ENCODE measurements at regions not wholly inside any gene's neighbourhood (a gene's known extent, or its start where the extent isn't known, plus 50 kb on each side); places are given as distances from the start of the nearest gene placed in this dataset.

GRCh38 chr16:14358697-14359305, 271.3 kb downstream of the PARN start:
- no peaks in the 10 kb centered on the region for H3K9me3 ChIP-seq (ENCODE audit: control insufficient read depth in 1 of 2, low read length in 2 of 2)
- H3K4me1 ChIP-seq (ENCODE audit: insufficient read depth, low read length): peaks cover 6% of the 10 kb centered on the region
- H3K27ac ChIP-seq (ENCODE audit: low read depth, low read length): no peak overlapping the region
- no peak for DNase-seq
- Mint-ChIP-seq H3K27ac (peak overlapping the region in 1 of 7 donors; percentile 18), H3K4me1 (peaks cover 7 to 15% (median 9%) of the 10 kb centered on the region in 4 donors), H3K4me3 (no peak overlapping the region), H3K27me3 (peaks cover 4% of the 10 kb centered on the region in 2 donors), H3K36me3 (no peaks in the 10 kb centered on the region), H3K9me3 (peaks cover 0 to 2% (median 0%) of the 10 kb centered on the region in 8 donors)
- intact Hi-C loops (cut with micrococcal nuclease): no loop called here
- ChIA-PET CTCF (ENCODE audit: partially characterized antibody) (no interaction called here), POLR2A (ENCODE audit: partially characterized antibody) (no interaction called here)
- H3K36me3 ChIP-seq (ENCODE audit: insufficient read depth, low read length): no peaks in the 10 kb centered on the region
- no peaks in the 10 kb centered on the region for H3K27me3 ChIP-seq (ENCODE audit: insufficient read depth, low read length)
- H3K4me3 ChIP-seq (ENCODE audit: low read length in 2 of 2): no peak overlapping the region

DNA sequence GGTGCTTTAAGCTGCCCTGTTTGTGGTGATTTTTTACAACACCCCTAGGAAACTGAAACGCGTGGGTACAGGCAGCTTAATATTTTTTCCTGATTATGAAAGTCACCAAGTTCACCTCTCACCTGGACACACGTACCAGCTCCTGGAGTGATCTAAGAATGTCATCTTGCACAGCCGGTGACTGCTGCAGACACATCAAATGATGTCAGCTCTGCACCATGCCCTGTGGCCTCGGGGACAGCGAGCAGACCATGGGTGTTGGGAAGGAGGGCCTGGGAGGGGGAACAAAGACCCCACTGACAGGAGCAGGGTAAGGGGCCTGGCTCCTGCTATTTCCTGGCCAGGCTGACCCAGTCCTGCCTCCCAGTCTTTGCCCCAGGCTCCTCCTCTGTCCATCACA, 272.7 kb downstream of the PARN start:
- Mint-ChIP-seq H3K4me1 (peaks cover 7 to 15% (median 9%) of the 10 kb centered on the region in 4 donors), H3K36me3 (no peaks in the 10 kb centered on the region), H3K27ac (no peak overlapping the region), H3K4me3 (no peak overlapping the region), H3K27me3 (peaks cover 4% of the 10 kb centered on the region in 2 donors), H3K9me3 (peaks cover 0 to 2% (median 0%) of the 10 kb centered on the region in 8 donors)
- no peak for DNase-seq
- no peak overlapping the region for H3K27ac ChIP-seq (ENCODE audit: low read depth, low read length)
- H3K9me3 ChIP-seq (ENCODE audit: control insufficient read depth in 1 of 2, low read length in 2 of 2): no peaks in the 10 kb centered on the region
- H3K4me3 ChIP-seq (ENCODE audit: low read length in 2 of 2): no peak overlapping the region
- CTCF ChIA-PET (ENCODE audit: partially characterized antibody): interaction anchor here (0.8 kb wide), 1 partner anchor 13 kb away, joined by 4 read pairs; no protein-coding TSS in a partner anchor
- H3K4me1 ChIP-seq (ENCODE audit: insufficient read depth, low read length): peaks cover 6% of the 10 kb centered on the region
- POLR2A ChIA-PET (ENCODE audit: partially characterized antibody): no interaction called here
- H3K36me3 ChIP-seq (ENCODE audit: insufficient read depth, low read length): no peaks in the 10 kb centered on the region
- intact Hi-C loops (cut with micrococcal nuclease): no loop called here
- no peaks in the 10 kb centered on the region for H3K27me3 ChIP-seq (ENCODE audit: insufficient read depth, low read length)

DNA sequence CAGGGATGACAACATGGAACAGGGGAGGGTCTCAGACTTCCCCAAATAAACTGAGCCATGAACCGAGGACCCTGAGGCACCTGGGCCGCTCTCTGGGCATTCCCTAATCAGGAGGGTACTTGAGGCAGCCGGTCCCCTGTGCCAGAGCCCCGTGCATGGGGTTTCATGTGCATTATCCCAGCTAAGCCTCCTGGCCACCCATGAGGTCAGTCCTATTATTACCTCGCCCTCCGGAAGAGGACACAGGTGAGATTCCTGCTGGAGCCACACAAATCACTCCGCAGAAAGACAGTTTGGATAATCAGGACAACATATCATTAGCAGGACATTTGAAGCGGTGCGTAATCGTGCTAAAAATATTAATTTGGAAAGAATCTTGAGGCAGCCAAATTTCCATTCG, 274.0 kb downstream of the PARN start:
- H3K36me3 ChIP-seq (ENCODE audit: insufficient read depth, low read length): no peaks in the 10 kb centered on the region
- no peaks in the 10 kb centered on the region for H3K36me3 Mint-ChIP-seq
- peaks cover 0 to 2% (median 0%) of the 10 kb centered on the region in 8 donors for H3K9me3 Mint-ChIP-seq
- intact Hi-C loops (cut with micrococcal nuclease): no loop called here
- no peak overlapping the region for H3K27ac Mint-ChIP-seq
- no peak overlapping the region for H3K27ac ChIP-seq (ENCODE audit: low read depth, low read length)
- no peak overlapping the region for H3K4me3 ChIP-seq (ENCODE audit: low read length in 2 of 2)
- peaks cover 2% of the 10 kb centered on the region in 2 donors for H3K27me3 Mint-ChIP-seq
- DNase-seq: no peak
- no peaks in the 10 kb centered on the region for H3K27me3 ChIP-seq (ENCODE audit: insufficient read depth, low read length)
- no peaks in the 10 kb centered on the region for H3K9me3 ChIP-seq (ENCODE audit: control insufficient read depth in 1 of 2, low read length in 2 of 2)
- POLR2A ChIA-PET (ENCODE audit: partially characterized antibody): no interaction called here
- H3K4me3 Mint-ChIP-seq: no peak overlapping the region
- CTCF ChIA-PET (ENCODE audit: partially characterized antibody): no interaction called here
- peaks cover 6% of the 10 kb centered on the region for H3K4me1 ChIP-seq (ENCODE audit: insufficient read depth, low read length)
- H3K4me1 Mint-ChIP-seq: peaks cover 7 to 15% (median 9%) of the 10 kb centered on the region in 4 donors

GRCh38 chr16:14354561-14355351, 275.3 kb downstream of the PARN start:
- Histone ChIP-seq H3K27ac (ENCODE audit: low read depth, low read length) (no peak overlapping the region), H3K36me3 (ENCODE audit: insufficient read depth, low read length) (no peaks in the 10 kb centered on the region), H3K4me3 (ENCODE audit: low read length in 2 of 2) (peak overlapping the region; percentile 12 to 44), H3K9me3 (ENCODE audit: control insufficient read depth in 1 of 2, low read length in 2 of 2) (no peaks in the 10 kb centered on the region), H3K27me3 (ENCODE audit: insufficient read depth, low read length) (no peaks in the 10 kb centered on the region), H3K4me1 (ENCODE audit: insufficient read depth, low read length) (peaks cover 6% of the 10 kb centered on the region)
- peaks cover 7 to 15% (median 9%) of the 10 kb centered on the region in 4 donors for H3K4me1 Mint-ChIP-seq
- CTCF ChIA-PET (ENCODE audit: partially characterized antibody): no interaction called here
- peaks cover 1 to 2% of the 10 kb centered on the region in 2 donors for H3K27me3 Mint-ChIP-seq
- POLR2A ChIA-PET (ENCODE audit: partially characterized antibody): interaction anchor here (0.7 kb wide), 1 partner anchor 9 kb away, joined by 3 read pairs; no protein-coding TSS in a partner anchor
- DNase-seq: peak in 4 of 5 donors; percentile 7 to 16 (median 11)
- intact Hi-C loops (cut with micrococcal nuclease): no loop called here
- peaks cover 0 to 2% (median 0%) of the 10 kb centered on the region in 8 donors for H3K9me3 Mint-ChIP-seq
- no peaks in the 10 kb centered on the region for H3K36me3 Mint-ChIP-seq
- H3K27ac Mint-ChIP-seq: peak overlapping the region in 5 of 7 donors; percentile 31 to 78 (median 68)
- peak overlapping the region; percentile 74 to 87 (median 83) for H3K4me3 Mint-ChIP-seq

DNA sequence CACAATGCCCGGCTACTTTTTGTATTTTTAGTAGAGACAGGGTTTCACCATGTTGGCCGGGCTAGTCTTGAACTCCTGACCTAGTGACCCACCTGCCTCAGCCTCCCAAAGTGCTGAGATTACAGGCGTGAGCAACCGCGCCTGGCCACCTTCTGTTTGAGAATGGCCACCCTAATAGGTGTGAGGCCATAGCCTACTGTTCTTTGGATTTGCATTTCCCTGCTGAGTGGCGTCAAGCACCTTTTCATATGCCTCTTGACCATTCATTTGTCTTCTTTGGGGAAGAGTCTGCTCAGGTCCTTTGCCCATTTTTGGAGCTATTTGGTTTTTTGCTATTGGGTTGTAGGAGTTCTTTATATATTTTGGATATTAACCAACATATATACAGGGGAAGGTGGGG, 276.7 kb downstream of the PARN start:
- peak overlapping the region in 1 of 7 donors; percentile 24 for H3K27ac Mint-ChIP-seq

DNA sequence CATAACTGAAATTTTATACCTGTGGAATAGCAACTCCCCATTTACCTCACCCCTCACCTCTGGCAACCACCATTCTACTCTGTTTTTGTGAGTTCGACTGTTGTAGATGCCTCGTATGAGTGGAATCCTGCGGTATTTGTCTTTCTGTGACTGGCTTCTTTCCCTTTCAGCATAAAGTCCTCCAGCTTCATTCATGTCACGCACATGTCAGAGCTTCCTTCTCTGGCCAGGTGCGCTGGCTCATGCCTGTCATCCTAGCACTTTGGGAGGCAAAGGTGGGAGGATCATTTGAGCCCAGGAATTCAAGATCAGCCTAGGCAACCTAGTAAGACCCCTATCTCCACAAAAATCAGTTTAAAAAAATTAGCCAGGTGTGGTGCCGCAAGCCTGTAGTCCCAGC, 278.4 kb downstream of the PARN start:
- ChIA-PET CTCF (ENCODE audit: partially characterized antibody) (no interaction called here), POLR2A (ENCODE audit: partially characterized antibody) (no interaction called here)
- Histone ChIP-seq H3K27ac (ENCODE audit: low read depth, low read length) (no peak overlapping the region), H3K4me3 (ENCODE audit: low read length in 2 of 2) (no peak overlapping the region), H3K36me3 (ENCODE audit: insufficient read depth, low read length) (no peaks in the 10 kb centered on the region), H3K9me3 (ENCODE audit: control insufficient read depth in 1 of 2, low read length in 2 of 2) (no peaks in the 10 kb centered on the region), H3K4me1 (ENCODE audit: insufficient read depth, low read length) (peaks cover 6% of the 10 kb centered on the region), H3K27me3 (ENCODE audit: insufficient read depth, low read length) (no peaks in the 10 kb centered on the region)
- intact Hi-C loops (cut with micrococcal nuclease): no loop called here
- no peak overlapping the region for H3K4me3 Mint-ChIP-seq
- no peak overlapping the region for H3K27ac Mint-ChIP-seq
- peaks cover 1 to 2% of the 10 kb centered on the region in 2 donors for H3K27me3 Mint-ChIP-seq
- DNase-seq: no peak
- H3K9me3 Mint-ChIP-seq: peaks cover 0 to 2% (median 0%) of the 10 kb centered on the region in 8 donors
- no peaks in the 10 kb centered on the region for H3K36me3 Mint-ChIP-seq
- peaks cover 7 to 11% (median 9%) of the 10 kb centered on the region in 4 donors for H3K4me1 Mint-ChIP-seq

More for the DNA sequence above, 276.7 kb downstream of the PARN start:
- no peaks in the 10 kb centered on the region for H3K36me3 ChIP-seq (ENCODE audit: insufficient read depth, low read length)
- no peak overlapping the region for H3K27ac ChIP-seq (ENCODE audit: low read depth, low read length)
- H3K4me3 Mint-ChIP-seq: peak overlapping the region in 3 of 8 donors; percentile 13 to 24 (median 23)
- H3K27me3 ChIP-seq (ENCODE audit: insufficient read depth, low read length): no peaks in the 10 kb centered on the region
- DNase-seq: no peak
- intact Hi-C loops (cut with micrococcal nuclease): no loop called here
- CTCF ChIA-PET (ENCODE audit: partially characterized antibody): no interaction called here
- H3K9me3 ChIP-seq (ENCODE audit: control insufficient read depth in 1 of 2, low read length in 2 of 2): no peaks in the 10 kb centered on the region
- H3K4me1 ChIP-seq (ENCODE audit: insufficient read depth, low read length): peaks cover 6% of the 10 kb centered on the region
- H3K4me1 Mint-ChIP-seq: peaks cover 7 to 15% (median 9%) of the 10 kb centered on the region in 4 donors
- peaks cover 0 to 2% (median 0%) of the 10 kb centered on the region in 8 donors for H3K9me3 Mint-ChIP-seq
- peaks cover 1 to 2% of the 10 kb centered on the region in 2 donors for H3K27me3 Mint-ChIP-seq
- H3K4me3 ChIP-seq (ENCODE audit: low read length in 2 of 2): no peak overlapping the region
- H3K36me3 Mint-ChIP-seq: no peaks in the 10 kb centered on the region
- POLR2A ChIA-PET (ENCODE audit: partially characterized antibody): no interaction called here

DNA sequence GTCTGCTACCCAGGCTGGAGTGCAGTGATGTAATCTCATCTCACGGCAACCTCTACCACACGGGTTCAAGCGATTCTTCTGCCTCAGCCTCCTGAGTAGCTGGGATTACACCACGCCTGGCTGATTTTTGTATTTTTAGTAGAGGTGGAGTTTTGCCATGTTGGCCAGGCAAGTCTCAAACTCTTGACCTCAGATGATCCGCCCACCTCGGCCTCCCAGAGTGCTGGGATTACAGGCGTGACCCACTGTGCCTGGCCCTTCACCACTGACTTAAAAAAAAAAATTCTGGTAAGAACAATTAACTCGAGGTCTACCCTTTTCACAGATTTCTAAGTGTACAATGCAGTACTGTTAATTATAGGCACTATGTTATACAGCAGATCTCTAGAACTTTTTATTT, 279.4 kb downstream of the PARN start:
- POLR2A ChIA-PET (ENCODE audit: partially characterized antibody): no interaction called here
- Histone ChIP-seq H3K36me3 (ENCODE audit: insufficient read depth, low read length) (no peaks in the 10 kb centered on the region), H3K9me3 (ENCODE audit: control insufficient read depth in 1 of 2, low read length in 2 of 2) (no peaks in the 10 kb centered on the region), H3K27ac (ENCODE audit: low read depth, low read length) (no peak overlapping the region), H3K4me3 (ENCODE audit: low read length in 2 of 2) (no peak overlapping the region), H3K4me1 (ENCODE audit: insufficient read depth, low read length) (peaks cover 6% of the 10 kb centered on the region), H3K27me3 (ENCODE audit: insufficient read depth, low read length) (no peaks in the 10 kb centered on the region)
- Mint-ChIP-seq H3K27me3 (peaks cover 3 to 6% of the 10 kb centered on the region in 2 donors), H3K36me3 (no peaks in the 10 kb centered on the region), H3K4me1 (peaks cover 7 to 11% (median 9%) of the 10 kb centered on the region in 4 donors), H3K27ac (no peak overlapping the region), H3K4me3 (no peak overlapping the region), H3K9me3 (peaks cover 0 to 5% (median 4%) of the 10 kb centered on the region in 8 donors)
- CTCF ChIA-PET (ENCODE audit: partially characterized antibody): no interaction called here
- DNase-seq: no peak
- intact Hi-C loops (cut with micrococcal nuclease): no loop called here
